Nephron progenitor cell (in vitro differentiated cells): ENCODE measurements at regions not wholly inside any gene's neighbourhood (a gene's known extent, or its start where the extent isn't known, plus 50 kb on each side); places are given as distances from the start of the nearest gene placed in this dataset.
A peak's percentile ranks its signal among the peaks of the same experiment; 100 is the strongest.

Source experiments
- DNase-seq: peaks from one replicate; pipeline ENCODE4 v3.0.0; 2021
- H3K27ac Mint-ChIP-seq: 2 replicates; pipeline ENCODE4 v1.8.0; 2021; ENCODE audit warnings: mild to moderate bottlenecking, moderate library complexity, mixed read lengths
- H3K27me3 Mint-ChIP-seq: 2 replicates; pipeline ENCODE4 v1.8.0; 2021; ENCODE audit warnings: mild to moderate bottlenecking, low read depth, mixed read lengths; ENCODE audit not compliant: poor library complexity
- H3K36me3 Mint-ChIP-seq: 2 replicates; pipeline ENCODE4 v1.8.0; 2021; ENCODE audit warnings: low read depth, mixed read lengths
- H3K4me1 Mint-ChIP-seq: 2 replicates; pipeline ENCODE4 v1.8.0; 2021; ENCODE audit warnings: mixed read lengths
- H3K4me3 Mint-ChIP-seq: 2 replicates; pipeline ENCODE4 v1.8.0; 2021; ENCODE audit warnings: mild to moderate bottlenecking, moderate library complexity, mixed read lengths
- H3K9me3 Mint-ChIP-seq: 2 replicates; pipeline ENCODE4 v1.8.0; 2021; ENCODE audit warnings: mild to moderate bottlenecking, moderate library complexity, mixed read lengths
- TF ChIP-seq, protein P1 (sequence below): fragments of 200-600 bp; sonication (generic); IDR thresholded peaks from 2 replicates; pipeline ENCODE4 v1.5.0; 2021; ENCODE audit warnings: antibody characterized with exemption

DNA sequence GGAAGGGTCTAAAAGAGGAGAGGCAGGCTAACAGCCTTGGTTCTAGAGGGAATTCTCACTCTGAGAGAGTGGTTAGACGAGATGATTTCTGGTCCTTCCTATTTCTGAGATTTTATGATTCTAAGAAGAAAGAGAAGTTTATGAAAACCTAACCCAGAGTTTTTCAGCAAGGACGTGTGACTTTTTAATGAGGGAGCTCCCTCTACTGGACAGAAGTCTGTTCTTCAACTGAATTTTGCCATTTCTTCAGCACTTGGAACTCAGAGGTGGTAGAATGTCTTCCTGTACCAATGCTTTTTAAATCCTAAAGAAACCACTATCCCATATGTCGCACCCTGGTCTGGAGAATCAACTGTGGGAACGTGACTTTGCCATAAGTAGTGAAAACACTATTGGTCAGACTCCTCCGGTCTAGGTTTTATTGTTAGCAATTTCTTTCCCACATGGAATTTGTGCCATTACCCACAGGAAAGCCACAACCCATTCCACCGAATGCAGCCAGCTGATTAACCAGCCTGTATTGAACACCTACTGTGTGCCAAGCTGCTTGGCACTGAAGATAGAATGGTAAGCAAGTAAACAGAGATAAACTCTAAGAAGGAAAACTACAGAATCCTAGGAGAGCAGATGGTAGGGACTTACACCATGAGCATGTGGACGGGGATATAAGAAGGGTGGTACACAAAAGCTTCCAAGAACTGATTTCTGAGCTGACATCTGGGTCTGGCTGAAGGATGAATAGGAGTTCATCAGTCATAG lies 199.5 kb upstream of the LMCD1 start:
- Mint-ChIP-seq H3K9me3 (no peaks in the 10 kb centered on the region), H3K27ac (no peak overlapping the region), H3K27me3 (peaks cover 4% of the 10 kb centered on the region), H3K4me1 (no peaks in the 10 kb centered on the region), H3K36me3 (no peaks in the 10 kb centered on the region), H3K4me3 (no peak overlapping the region)
- DNase-seq = no peak
- TF ChIP-seq, protein P1, sequence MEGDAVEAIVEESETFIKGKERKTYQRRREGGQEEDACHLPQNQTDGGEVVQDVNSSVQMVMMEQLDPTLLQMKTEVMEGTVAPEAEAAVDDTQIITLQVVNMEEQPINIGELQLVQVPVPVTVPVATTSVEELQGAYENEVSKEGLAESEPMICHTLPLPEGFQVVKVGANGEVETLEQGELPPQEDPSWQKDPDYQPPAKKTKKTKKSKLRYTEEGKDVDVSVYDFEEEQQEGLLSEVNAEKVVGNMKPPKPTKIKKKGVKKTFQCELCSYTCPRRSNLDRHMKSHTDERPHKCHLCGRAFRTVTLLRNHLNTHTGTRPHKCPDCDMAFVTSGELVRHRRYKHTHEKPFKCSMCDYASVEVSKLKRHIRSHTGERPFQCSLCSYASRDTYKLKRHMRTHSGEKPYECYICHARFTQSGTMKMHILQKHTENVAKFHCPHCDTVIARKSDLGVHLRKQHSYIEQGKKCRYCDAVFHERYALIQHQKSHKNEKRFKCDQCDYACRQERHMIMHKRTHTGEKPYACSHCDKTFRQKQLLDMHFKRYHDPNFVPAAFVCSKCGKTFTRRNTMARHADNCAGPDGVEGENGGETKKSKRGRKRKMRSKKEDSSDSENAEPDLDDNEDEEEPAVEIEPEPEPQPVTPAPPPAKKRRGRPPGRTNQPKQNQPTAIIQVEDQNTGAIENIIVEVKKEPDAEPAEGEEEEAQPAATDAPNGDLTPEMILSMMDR = peak; percentile 72

DNA sequence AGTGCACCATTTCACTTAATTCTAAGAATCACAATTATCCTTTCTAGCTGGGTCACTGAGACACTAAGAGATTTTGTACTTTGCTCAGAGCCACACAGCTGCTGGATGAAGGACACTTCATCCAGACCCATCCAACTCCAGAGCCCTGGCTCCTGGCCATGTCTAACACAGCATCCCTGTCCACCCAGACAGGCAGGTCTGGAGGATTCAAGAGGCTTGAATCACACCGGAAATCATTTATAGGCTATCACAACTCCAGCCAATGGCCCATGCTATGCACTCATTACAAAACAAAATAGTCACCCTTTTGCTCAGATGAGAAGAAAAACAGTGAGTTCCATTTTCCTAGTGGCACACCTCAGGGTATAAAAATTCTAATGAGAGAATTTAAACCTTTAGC lies 198.2 kb upstream of the LMCD1 start:
- Mint-ChIP-seq H3K36me3 (no peaks in the 10 kb centered on the region), H3K27me3 (peaks cover 7% of the 10 kb centered on the region)

GRCh38 chr3:8305371-8305770 lies 196.3 kb upstream of the LMCD1 start:
- no peak for DNase-seq
- peaks cover 7% of the 10 kb centered on the region for H3K27me3 Mint-ChIP-seq

More for the DNA sequence above, 198.2 kb upstream of the LMCD1 start:
- Mint-ChIP-seq H3K4me3 (no peak overlapping the region), H3K9me3 (peaks cover 5% of the 10 kb centered on the region), H3K27ac (no peak overlapping the region), H3K4me1 (no peaks in the 10 kb centered on the region)
- TF ChIP-seq, protein P1 = no peak
- no peak for DNase-seq

DNA sequence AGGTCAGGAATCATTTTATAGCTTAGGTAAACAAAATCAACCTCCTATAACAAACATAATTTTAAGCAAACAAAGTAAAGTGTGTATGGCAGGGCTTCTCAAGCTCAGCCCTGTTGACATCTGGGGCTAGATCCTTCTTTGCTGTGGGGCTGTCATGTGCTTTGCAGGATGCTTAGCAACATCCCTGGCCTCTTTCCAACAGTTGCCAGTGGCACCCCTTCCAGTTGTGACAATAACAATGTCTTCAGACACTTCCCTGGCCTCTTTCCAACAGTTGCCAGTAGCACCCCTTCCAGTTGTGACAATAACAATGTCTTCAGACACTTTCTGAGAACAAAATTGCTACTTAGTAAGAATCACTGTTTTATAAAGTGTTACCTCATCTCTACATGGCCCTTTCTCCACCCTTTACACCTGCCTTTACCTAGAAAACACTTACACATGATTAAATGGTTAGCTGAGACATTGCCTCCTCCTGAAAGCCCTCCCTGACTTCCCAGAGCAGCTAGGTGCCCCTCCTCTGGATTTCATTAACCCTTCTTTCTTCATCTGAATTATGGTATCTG lies 194.0 kb upstream of the LMCD1 start:
- no peak overlapping the region for H3K4me3 Mint-ChIP-seq
- no peaks in the 10 kb centered on the region for H3K36me3 Mint-ChIP-seq
- H3K27ac Mint-ChIP-seq = no peak overlapping the region
- H3K9me3 Mint-ChIP-seq = peaks cover 19% of the 10 kb centered on the region
- H3K27me3 Mint-ChIP-seq = peaks cover 7% of the 10 kb centered on the region
- no peaks in the 10 kb centered on the region for H3K4me1 Mint-ChIP-seq
- TF ChIP-seq, protein P1 = no peak
- no peak for DNase-seq

More at GRCh38 chr3:8305371-8305770, 196.3 kb upstream of the LMCD1 start:
- TF ChIP-seq, protein P1 = no peak
- Mint-ChIP-seq H3K36me3 (no peaks in the 10 kb centered on the region), H3K4me1 (no peaks in the 10 kb centered on the region), H3K27ac (no peak overlapping the region), H3K4me3 (no peak overlapping the region), H3K9me3 (peaks cover 19% of the 10 kb centered on the region)

DNA sequence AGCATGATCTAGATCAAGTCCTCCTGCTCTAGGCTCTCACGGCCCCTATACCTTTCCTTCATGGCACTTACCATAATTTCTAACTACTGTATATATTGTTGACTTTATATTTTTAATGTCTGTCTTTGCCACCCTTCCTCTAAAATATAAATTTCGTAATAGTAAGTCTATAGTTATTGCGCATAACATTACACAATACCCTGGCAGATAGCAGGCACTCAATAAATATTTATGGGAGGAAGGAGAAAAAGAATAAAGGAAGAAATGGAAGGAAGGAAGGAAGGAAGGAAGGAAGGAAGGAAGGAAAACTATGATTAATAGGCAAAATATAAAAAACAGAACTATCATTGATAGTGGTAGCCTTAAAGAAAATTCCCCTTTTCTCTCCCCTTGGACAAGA lies 190.3 kb upstream of the LMCD1 start:
- Mint-ChIP-seq H3K4me1 (peaks cover 14% of the 10 kb centered on the region), H3K9me3 (peaks cover 19% of the 10 kb centered on the region), H3K36me3 (no peaks in the 10 kb centered on the region), H3K4me3 (no peak overlapping the region), H3K27me3 (peaks cover 7% of the 10 kb centered on the region), H3K27ac (no peak overlapping the region)
- no peak for DNase-seq
- TF ChIP-seq, protein P1 = no peak

DNA sequence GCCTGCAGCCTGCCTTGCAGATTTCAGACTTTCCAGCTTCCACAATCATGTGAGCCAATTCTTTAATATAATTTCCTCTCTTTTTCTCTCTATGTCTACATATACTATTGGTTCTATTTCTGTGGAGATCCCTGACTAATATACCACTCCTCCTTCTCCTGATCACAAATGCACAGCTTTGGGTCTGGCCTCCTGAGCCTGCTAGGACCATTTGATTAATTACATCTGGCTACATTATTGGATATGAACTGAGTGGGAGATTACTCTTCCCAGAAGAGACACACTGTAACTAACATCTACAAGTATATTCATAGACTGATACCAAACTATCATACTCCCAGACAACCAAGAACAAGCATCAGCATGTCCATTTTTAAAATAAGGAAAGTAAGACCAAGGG lies 188.9 kb upstream of the LMCD1 start:
- H3K36me3 Mint-ChIP-seq = no peaks in the 10 kb centered on the region
- TF ChIP-seq, protein P1 = no peak
- H3K27me3 Mint-ChIP-seq = peaks cover 3% of the 10 kb centered on the region
- H3K4me1 Mint-ChIP-seq = peaks cover 14% of the 10 kb centered on the region
- H3K9me3 Mint-ChIP-seq = peaks cover 19% of the 10 kb centered on the region
- H3K4me3 Mint-ChIP-seq = no peak overlapping the region
- H3K27ac Mint-ChIP-seq = no peak overlapping the region
- DNase-seq = no peak
